Lower lobe of right lung (tissue), 2 donors: ENCODE measurements at regions not wholly inside any gene's neighbourhood (a gene's known extent, or its start where the extent isn't known, plus 50 kb on each side); places are given as distances from the start of the nearest gene placed in this dataset.

Experiments
- ATAC-seq, 2 donors: fragments of 200-7000 bp; cut with Tn5 transposase; one replicate each; pipeline ENCODE4 v1.9.1; 2020 to 2022; ENCODE audit warnings: mild to moderate bottlenecking in 2 of 2, moderate library complexity in 2 of 2
- DNase-seq: peaks from one replicate; pipeline ENCODE4 v3.0.0-alpha.2; 2020
- H3K27ac ChIP-seq: fragments of 200-600 bp; one replicate; pipeline ENCODE4 v1.8.0; 2022
- H3K27me3 ChIP-seq: fragments of 200-600 bp; one replicate; pipeline ENCODE4 v1.8.0; 2022; ENCODE audit warnings: low read depth
- H3K36me3 ChIP-seq: fragments of 200-600 bp; one replicate; pipeline ENCODE4 v1.8.0; 2022; ENCODE audit warnings: mild to moderate bottlenecking
- H3K4me1 ChIP-seq: fragments of 200-600 bp; one replicate; pipeline ENCODE4 v1.8.0; 2022
- H3K4me3 ChIP-seq: fragments of 200-600 bp; one replicate; pipeline ENCODE4 v1.8.0; 2022; ENCODE audit warnings: mild to moderate bottlenecking
- H3K9me3 ChIP-seq: fragments of 200-600 bp; one replicate; pipeline ENCODE4 v1.8.0; 2022
- intact Hi-C: fragments of 100-400 bp; cut with DNase I; formaldehyde crosslinking; loops from one replicate; pipeline ENCODE4 v1.11.0; 2022
- TF ChIP-seq, protein P1 (sequence below): fragments of 200-600 bp; IDR thresholded peaks from one replicate; pipeline ENCODE4 v1.8.0; 2022; ENCODE audit warnings: antibody characterized with exemption, mild to moderate bottlenecking
- donor health status: DM: no; HTN: yes; CAD: no; lungs with severe emphysema.

DNA sequence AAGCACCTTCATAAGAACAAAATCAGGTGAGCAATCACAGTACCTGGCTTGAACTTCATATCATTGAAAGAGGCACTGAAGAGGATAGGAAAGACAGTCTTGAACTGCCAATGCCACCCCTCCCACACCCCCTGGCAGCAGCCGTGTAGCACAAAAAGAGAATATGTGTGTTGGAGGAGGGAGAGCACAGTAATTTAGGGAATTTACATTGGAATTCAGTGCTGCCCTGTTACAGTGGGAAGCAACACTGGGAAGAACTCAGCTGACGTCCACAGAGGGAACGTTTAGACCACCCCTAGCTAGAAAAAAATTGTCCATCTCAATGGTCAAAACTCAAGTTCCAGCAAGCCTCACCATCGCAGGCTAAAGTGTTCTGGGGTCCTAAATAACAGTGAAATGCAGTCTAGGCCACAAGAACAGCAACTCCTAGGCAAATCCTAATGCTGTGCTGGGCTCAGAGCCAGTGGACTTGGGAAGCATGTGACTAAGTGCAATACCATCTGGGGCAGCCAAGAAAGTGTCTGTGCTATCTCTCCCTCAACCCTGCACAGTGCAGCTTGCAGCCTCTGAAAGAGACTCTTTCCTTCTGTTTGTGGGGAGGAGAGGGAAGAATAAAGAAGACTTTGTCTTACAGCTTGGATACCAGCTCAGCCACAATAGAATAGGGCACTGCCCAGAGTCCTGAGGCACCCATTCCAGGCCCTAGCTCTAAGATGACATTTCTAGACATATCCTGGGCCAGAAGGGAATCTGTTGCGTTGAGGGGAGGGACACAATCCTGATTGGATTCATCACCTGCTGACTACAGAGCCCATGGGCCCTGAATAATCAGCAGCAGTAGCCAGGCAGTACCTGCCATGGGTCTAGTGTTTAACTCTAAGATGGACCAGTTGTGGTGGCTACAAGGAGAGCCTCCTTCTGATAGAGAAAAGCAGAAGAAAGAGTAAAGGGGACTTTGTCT, 62.1 kb upstream of the VLDLR start:
- H3K4me1 ChIP-seq, result peaks cover 10% of the 10 kb centered on the region
- peaks cover 6% of the 10 kb centered on the region for H3K9me3 ChIP-seq
- peak overlapping the region; percentile 43 for H3K27ac ChIP-seq
- intact Hi-C loops, result no loop called here
- TF ChIP-seq, protein P1, sequence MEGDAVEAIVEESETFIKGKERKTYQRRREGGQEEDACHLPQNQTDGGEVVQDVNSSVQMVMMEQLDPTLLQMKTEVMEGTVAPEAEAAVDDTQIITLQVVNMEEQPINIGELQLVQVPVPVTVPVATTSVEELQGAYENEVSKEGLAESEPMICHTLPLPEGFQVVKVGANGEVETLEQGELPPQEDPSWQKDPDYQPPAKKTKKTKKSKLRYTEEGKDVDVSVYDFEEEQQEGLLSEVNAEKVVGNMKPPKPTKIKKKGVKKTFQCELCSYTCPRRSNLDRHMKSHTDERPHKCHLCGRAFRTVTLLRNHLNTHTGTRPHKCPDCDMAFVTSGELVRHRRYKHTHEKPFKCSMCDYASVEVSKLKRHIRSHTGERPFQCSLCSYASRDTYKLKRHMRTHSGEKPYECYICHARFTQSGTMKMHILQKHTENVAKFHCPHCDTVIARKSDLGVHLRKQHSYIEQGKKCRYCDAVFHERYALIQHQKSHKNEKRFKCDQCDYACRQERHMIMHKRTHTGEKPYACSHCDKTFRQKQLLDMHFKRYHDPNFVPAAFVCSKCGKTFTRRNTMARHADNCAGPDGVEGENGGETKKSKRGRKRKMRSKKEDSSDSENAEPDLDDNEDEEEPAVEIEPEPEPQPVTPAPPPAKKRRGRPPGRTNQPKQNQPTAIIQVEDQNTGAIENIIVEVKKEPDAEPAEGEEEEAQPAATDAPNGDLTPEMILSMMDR, result no peak
- peak; percentile 46 for DNase-seq
- H3K36me3 ChIP-seq, result no peaks in the 10 kb centered on the region
- peak; percentile 79 to 83 for ATAC-seq
- H3K4me3 ChIP-seq, result no peak overlapping the region
- H3K27me3 ChIP-seq, result no peaks in the 10 kb centered on the region

DNA sequence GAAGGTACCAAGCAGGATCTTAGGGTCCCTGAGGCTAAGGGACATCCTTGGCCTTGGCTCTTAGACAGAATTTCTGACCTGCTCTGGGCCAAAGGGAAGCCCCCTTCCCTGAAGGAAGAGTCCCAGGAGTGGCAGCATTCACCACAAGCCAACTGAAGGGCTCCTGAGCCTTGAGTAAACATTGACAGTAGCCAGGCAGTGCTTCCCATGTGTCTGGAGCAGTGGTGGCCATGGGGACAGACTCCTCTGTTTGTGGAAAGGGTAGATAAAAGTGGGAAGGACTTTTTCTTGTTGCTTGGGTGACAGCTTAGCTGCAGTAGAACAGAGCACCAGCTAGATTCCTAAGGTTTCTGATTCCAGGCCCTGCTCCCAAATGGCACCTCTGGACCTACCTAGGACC, 61.4 kb upstream of the VLDLR start:
- no peak for DNase-seq
- TF ChIP-seq, protein P1, result no peak
- ATAC-seq, result peak in 1 of 2 donors; percentile 43
- intact Hi-C loops, result no loop called here
- H3K27me3 ChIP-seq, result no peaks in the 10 kb centered on the region
- H3K4me1 ChIP-seq, result peaks cover 10% of the 10 kb centered on the region
- no peak overlapping the region for H3K4me3 ChIP-seq
- no peaks in the 10 kb centered on the region for H3K36me3 ChIP-seq
- H3K9me3 ChIP-seq, result peaks cover 6% of the 10 kb centered on the region
- peak overlapping the region; percentile 43 for H3K27ac ChIP-seq

DNA sequence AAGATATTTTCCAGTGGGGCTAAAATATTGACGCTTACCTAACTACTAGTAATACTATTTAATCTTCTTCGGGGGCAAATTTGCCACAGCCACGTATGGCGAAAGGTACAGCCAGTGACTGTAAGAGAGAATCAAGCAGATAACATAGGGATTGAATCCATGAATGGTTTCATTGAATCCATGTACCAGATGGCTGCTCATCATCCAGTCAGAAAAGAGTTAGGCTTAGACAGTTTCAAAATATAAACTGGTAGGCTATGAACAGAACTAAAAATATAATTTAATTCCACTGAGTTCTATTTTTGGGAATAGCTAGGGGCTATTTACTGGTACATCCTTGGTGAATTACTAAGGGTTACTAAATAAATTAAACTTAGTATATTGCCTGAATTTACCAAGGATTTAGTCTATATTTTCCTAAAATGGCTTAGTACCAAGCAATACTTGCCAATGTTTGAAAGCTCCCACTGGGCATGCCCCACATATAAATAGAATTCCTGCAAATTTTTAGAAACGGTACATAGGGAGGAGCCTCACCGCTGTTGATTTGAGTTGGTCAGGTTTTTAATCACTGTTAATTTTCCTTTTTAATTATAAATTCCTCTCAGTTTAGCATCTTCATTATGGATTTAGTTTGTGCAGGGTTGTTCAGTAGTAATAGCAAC, 55.8 kb upstream of the VLDLR start:
- H3K4me1 ChIP-seq, result no peaks in the 10 kb centered on the region
- H3K36me3 ChIP-seq, result no peaks in the 10 kb centered on the region
- no peaks in the 10 kb centered on the region for H3K27me3 ChIP-seq
- no peak overlapping the region for H3K27ac ChIP-seq
- DNase-seq (no peak), ATAC-seq (no peak)
- H3K4me3 ChIP-seq, result no peak overlapping the region
- intact Hi-C loops, result no loop called here
- TF ChIP-seq, protein P1, result no peak
- H3K9me3 ChIP-seq, result no peaks in the 10 kb centered on the region

DNA sequence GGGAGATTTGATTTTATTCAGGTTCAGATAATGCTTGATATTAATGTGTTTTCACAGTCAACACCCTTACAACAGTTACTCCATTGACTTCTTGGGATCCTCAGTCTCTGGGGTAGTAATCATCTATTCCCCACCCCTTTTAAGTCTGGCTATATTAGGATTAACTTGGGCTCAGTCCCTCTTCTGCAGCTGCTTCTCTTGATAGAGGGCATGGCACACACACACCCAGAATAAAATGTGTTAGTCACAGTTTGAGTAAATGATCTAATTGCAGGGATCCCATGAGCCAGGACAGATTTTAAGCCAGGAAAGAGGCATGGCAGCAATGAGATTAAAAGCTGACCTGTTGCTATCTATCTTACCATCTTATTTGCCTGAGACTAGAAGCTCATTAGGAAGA, 53.7 kb upstream of the VLDLR start:
- Histone ChIP-seq H3K9me3 (no peaks in the 10 kb centered on the region), H3K36me3 (no peaks in the 10 kb centered on the region), H3K27ac (no peak overlapping the region), H3K4me1 (peaks cover 7% of the 10 kb centered on the region), H3K4me3 (no peak overlapping the region), H3K27me3 (no peaks in the 10 kb centered on the region)
- ATAC-seq (no peak), DNase-seq (no peak)
- TF ChIP-seq, protein P1, result no peak
- intact Hi-C loops, result no loop called here

DNA sequence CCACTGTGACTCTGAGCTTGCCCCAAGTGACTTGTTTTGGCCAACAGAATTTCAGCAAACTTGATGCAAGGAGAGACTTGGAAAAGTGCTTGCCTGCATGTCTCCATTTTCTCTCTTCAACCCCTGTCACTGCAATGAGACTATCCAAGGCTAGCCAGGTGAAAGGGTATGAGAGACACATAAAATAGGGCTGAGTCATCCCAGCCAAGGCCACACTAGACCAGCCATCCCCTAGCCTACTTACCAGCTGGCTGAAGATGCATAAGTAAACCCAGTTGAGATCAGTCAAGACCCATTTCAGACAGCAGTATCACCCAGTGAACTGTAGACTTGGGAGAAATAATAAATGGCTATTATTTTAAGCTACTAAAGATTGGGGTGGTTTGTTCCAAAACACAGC, 52.9 kb upstream of the VLDLR start:
- DNase-seq, result no peak
- no peak overlapping the region for H3K4me3 ChIP-seq
- H3K9me3 ChIP-seq, result no peaks in the 10 kb centered on the region
- no peaks in the 10 kb centered on the region for H3K36me3 ChIP-seq
- ATAC-seq, result no peak
- TF ChIP-seq, protein P1, result no peak
- intact Hi-C loops, result no loop called here
- no peak overlapping the region for H3K27ac ChIP-seq
- no peaks in the 10 kb centered on the region for H3K27me3 ChIP-seq
- H3K4me1 ChIP-seq, result peaks cover 7% of the 10 kb centered on the region
